DND-41 (cell line): ENCODE measurements at regions not wholly inside any gene's neighbourhood (a gene's known extent, or its start where the extent isn't known, plus 50 kb on each side); places are given as distances from the start of the nearest gene placed in this dataset.

Experiments used
- ATAC-seq: fragments of 200-7000 bp; cut with Tn5 transposase; 3 replicates; pipeline ENCODE4 v1.9.1; 2021; ENCODE audit warnings: low read depth; ENCODE audit not compliant: insufficient read depth
- DNase-seq: peaks from one replicate; pipeline ENCODE4 v3.0.0-alpha.2; 2020
- H2AFZ ChIP-seq: 2 replicates; pipeline ENCODE4 v1.6.0; 2012; ENCODE audit warnings: low read depth, low read length
- H3K27ac ChIP-seq: 2 replicates; pipeline ENCODE4 v1.5.1; 2012; ENCODE audit warnings: low read length, inconsistent platforms
- H3K27me3 ChIP-seq: fragments of 200-600 bp; sonication (generic); 2 replicates; pipeline ENCODE4 v1.6.0; 2012; ENCODE audit warnings: low read length, mild to moderate bottlenecking, inconsistent platforms; ENCODE audit not compliant: insufficient read depth, poor library complexity
- H3K36me3 ChIP-seq: 2 replicates; pipeline ENCODE4 v1.5.1; 2012; ENCODE audit warnings: low read length, inconsistent platforms; ENCODE audit not compliant: insufficient read depth
- H3K4me1 ChIP-seq: 2 replicates; pipeline ENCODE4 v1.5.1; 2012; ENCODE audit warnings: mild to moderate bottlenecking, low read length; ENCODE audit not compliant: insufficient read depth
- H3K4me2 ChIP-seq: 2 replicates; pipeline ENCODE4 v1.6.0; 2012; ENCODE audit warnings: mild to moderate bottlenecking, moderate library complexity, low read length, inconsistent platforms; ENCODE audit not compliant: insufficient read depth
- H3K4me3 ChIP-seq, 2 experiments: fragments of 200-600 bp in 1 of 2; shearing (Covaris generic) in 1 of 2; 2 replicates each; pipeline ENCODE4 v1.5.1; 2012 to 2016; ENCODE audit warnings: inconsistent platforms in 2 of 2, low read length in 2 of 2, mild to moderate bottlenecking in 2 of 2, low read depth in 1 of 2, moderate library complexity in 1 of 2
- H3K79me2 ChIP-seq: 2 replicates; pipeline ENCODE4 v1.6.0; 2012; ENCODE audit warnings: low read length, inconsistent platforms; ENCODE audit not compliant: insufficient read depth
- H3K9ac ChIP-seq: 2 replicates; pipeline ENCODE4 v1.6.0; 2012; ENCODE audit warnings: low read depth, mild to moderate bottlenecking, inconsistent platforms, low read length, moderate library complexity
- H3K9me3 ChIP-seq: 2 replicates; pipeline ENCODE4 v1.5.1; 2012; ENCODE audit warnings: low read length, moderate library complexity, mild to moderate bottlenecking, inconsistent platforms; ENCODE audit not compliant: insufficient read depth, severe bottlenecking
- H4K20me1 ChIP-seq: 2 replicates; pipeline ENCODE4 v1.6.0; 2012; ENCODE audit warnings: low read length; ENCODE audit not compliant: insufficient read depth
- EZH2 ChIP-seq: IDR thresholded peaks from 3 replicates; pipeline ENCODE4 v1.6.1; 2012; ENCODE audit warnings: borderline replicate concordance, low read depth, mild to moderate bottlenecking, moderate library complexity, low read length, inconsistent platforms; ENCODE audit not compliant: severe bottlenecking
- TF ChIP-seq, protein P1 (sequence below): IDR thresholded peaks from 2 replicates; pipeline ENCODE4 v1.5.1; 2012; ENCODE audit warnings: borderline replicate concordance, low read length, moderate library complexity, mild to moderate bottlenecking; ENCODE audit not compliant: poor library complexity, severe bottlenecking; ENCODE audit errors: extremely low read depth

DNA sequence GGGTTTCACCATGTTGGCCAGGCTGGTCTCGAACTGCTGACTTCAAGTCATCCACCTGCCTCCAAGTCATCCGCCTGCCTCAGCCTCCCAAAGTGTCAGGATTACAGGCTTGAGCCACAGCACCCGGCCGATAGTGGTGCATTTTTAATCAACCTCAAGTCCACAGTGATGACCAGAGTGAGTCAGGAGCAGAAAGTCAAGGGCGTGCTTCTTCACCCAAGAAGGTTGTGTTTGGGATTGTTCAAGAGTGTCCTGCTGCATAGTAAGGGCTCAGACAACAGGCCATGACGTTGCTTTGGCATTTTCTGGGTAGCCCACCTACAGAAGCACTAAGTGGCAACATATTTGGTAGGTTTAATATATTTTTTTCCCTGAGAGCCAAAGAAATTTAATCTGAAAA is 108.3 kb upstream of the FAM20A start:
- no peaks in the 10 kb centered on the region for H4K20me1 ChIP-seq
- peaks cover 9% of the 10 kb centered on the region for H3K27me3 ChIP-seq
- no peak overlapping the region for H2AFZ ChIP-seq
- H3K4me3 ChIP-seq, result no peak overlapping the region
- TF ChIP-seq EZH2, result no peak
- TF ChIP-seq, protein P1, sequence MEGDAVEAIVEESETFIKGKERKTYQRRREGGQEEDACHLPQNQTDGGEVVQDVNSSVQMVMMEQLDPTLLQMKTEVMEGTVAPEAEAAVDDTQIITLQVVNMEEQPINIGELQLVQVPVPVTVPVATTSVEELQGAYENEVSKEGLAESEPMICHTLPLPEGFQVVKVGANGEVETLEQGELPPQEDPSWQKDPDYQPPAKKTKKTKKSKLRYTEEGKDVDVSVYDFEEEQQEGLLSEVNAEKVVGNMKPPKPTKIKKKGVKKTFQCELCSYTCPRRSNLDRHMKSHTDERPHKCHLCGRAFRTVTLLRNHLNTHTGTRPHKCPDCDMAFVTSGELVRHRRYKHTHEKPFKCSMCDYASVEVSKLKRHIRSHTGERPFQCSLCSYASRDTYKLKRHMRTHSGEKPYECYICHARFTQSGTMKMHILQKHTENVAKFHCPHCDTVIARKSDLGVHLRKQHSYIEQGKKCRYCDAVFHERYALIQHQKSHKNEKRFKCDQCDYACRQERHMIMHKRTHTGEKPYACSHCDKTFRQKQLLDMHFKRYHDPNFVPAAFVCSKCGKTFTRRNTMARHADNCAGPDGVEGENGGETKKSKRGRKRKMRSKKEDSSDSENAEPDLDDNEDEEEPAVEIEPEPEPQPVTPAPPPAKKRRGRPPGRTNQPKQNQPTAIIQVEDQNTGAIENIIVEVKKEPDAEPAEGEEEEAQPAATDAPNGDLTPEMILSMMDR, result no peak
- H3K9me3 ChIP-seq, result no peaks in the 10 kb centered on the region
- no peaks in the 10 kb centered on the region for H3K4me1 ChIP-seq
- H3K79me2 ChIP-seq, result no peaks in the 10 kb centered on the region
- H3K36me3 ChIP-seq, result no peaks in the 10 kb centered on the region
- no peak overlapping the region for H3K27ac ChIP-seq
- ATAC-seq (no peak), DNase-seq (no peak)
- H3K9ac ChIP-seq, result no peak overlapping the region
- no peak overlapping the region for H3K4me2 ChIP-seq

DNA sequence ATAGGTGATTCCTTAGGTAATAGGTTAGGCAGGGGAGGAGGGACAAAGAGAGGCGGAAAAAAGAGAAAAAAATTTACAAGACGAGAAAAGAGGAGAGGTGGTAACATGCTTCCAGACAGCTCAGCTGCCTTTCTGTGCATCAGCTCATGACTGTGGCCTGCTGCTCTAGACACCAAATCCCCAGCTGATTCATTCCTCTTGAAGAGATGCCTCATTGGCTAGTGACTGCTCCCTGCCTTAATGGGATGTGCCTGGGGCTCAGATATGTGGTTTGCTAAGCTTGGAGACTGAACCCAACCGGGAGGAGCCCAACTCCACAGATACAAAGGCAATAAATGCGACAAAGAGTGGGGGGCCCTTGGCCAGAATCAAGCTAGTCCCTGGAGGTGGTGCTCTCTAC is 105.9 kb upstream of the FAM20A start:
- DNase-seq, result no peak

DNA sequence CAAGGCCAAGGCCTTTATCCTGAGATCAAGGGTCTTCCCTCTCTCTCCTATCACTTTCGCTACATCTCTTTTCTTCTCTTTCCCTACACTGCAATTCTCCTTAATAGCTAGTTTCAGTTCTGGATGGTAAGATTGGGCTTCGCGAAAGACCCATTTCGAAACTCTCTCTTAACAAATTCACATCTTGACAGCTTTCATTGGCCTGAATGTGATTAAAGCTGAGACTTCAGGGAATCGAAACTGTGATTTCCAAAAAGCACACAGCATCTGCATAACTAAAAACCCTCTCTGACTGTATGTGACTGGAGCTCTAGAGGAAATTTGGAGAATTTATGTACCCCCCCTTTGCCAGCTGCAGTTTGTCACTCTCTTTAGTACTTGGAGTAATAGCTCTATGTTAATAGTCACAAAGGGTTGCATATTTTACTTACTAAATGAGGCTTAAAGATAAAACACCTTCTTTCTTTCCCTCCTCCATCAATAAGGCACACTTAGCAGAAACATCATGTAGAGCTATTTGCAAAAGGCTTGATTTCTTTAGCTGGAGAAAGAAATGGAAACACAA is 105.3 kb upstream of the FAM20A start:
- Histone ChIP-seq H3K4me1 (no peaks in the 10 kb centered on the region), H2AFZ (no peak overlapping the region)
- no peak for ATAC-seq

More for the DNA sequence above, 105.9 kb upstream of the FAM20A start:
- Histone ChIP-seq H3K4me2 (no peak overlapping the region), H3K9me3 (no peaks in the 10 kb centered on the region), H3K4me3 (no peak overlapping the region), H3K79me2 (no peaks in the 10 kb centered on the region), H2AFZ (no peak overlapping the region), H3K36me3 (no peaks in the 10 kb centered on the region), H3K4me1 (no peaks in the 10 kb centered on the region), H4K20me1 (no peaks in the 10 kb centered on the region), H3K9ac (no peak overlapping the region), H3K27me3 (peaks cover 4% of the 10 kb centered on the region), H3K27ac (no peak overlapping the region)
- TF ChIP-seq EZH2, result no peak
- TF ChIP-seq, protein P1, result no peak
- no peak for ATAC-seq

More for the DNA sequence above, 105.3 kb upstream of the FAM20A start:
- DNase-seq, result no peak
- no peak overlapping the region for H3K27ac ChIP-seq
- H4K20me1 ChIP-seq, result no peaks in the 10 kb centered on the region
- peaks cover 2% of the 10 kb centered on the region for H3K27me3 ChIP-seq
- no peak overlapping the region for H3K4me3 ChIP-seq
- H3K9ac ChIP-seq, result no peak overlapping the region
- H3K4me2 ChIP-seq, result no peak overlapping the region
- no peaks in the 10 kb centered on the region for H3K79me2 ChIP-seq
- H3K9me3 ChIP-seq, result no peaks in the 10 kb centered on the region
- no peak for TF ChIP-seq EZH2
- TF ChIP-seq, protein P1, result no peak
- no peaks in the 10 kb centered on the region for H3K36me3 ChIP-seq
